ENCODE measurements at regions not wholly inside any gene's neighbourhood (a gene's known extent, or its start where the extent isn't known, plus 50 kb on each side); places are given as distances from the start of the nearest gene placed in this dataset.

- H3K27me3 ChIP-seq (ENCODE audit: control insufficient read depth in 2 of 2, insufficient read depth in 2 of 2, low read length in 2 of 2) = no peaks in the 10 kb centered on the region
- no peak overlapping the region for H3K4me2 ChIP-seq (ENCODE audit: insufficient read depth, low read length)
- no peak overlapping the region for H3K9ac ChIP-seq (replicated peaks; ENCODE audit: extremely low read depth, insufficient read depth, low read length)
- BruUV-seq (replicated peaks) = no TSS peak
- peaks cover 4% of the 10 kb centered on the region for H3K9me3 ChIP-seq (replicated peaks; ENCODE audit: control insufficient read depth, insufficient read depth, low read length)
- no peak overlapping the region for H2AFZ ChIP-seq (ENCODE audit: low read depth, low read length)
- H4K20me1 ChIP-seq (replicated peaks; ENCODE audit: control insufficient read depth, extremely low read depth, insufficient read depth, low read length) = no peaks in the 10 kb centered on the region
- no peaks in the 10 kb centered on the region for H3K9me1 ChIP-seq (replicated peaks; ENCODE audit: control insufficient read depth, extremely low read depth, insufficient read depth, low read length)
- no peaks in the 10 kb centered on the region for H3K36me3 ChIP-seq (ENCODE audit: control insufficient read depth in 2 of 2, extremely low read depth in 1 of 2, insufficient read depth in 2 of 2, low read length in 2 of 2)
- no peak overlapping the region for H3K27ac ChIP-seq (ENCODE audit: insufficient read depth, low read depth, low read length)
- intact Hi-C loops (cut with micrococcal nuclease) (no loop called here), dilution Hi-C loops (cut with MboI; ENCODE audit: extremely low pct_ligation_motif_present, low sequenced_read_pairs) (no loop called here)
- POLR2A ChIA-PET = no interaction called here
- no peak overlapping the region for H3K4me3 ChIP-seq (replicated peaks in 1 of 3; ENCODE audit: insufficient read depth in 1 of 3, low read depth in 1 of 3, low read length in 3 of 3)
- no peaks in the 10 kb centered on the region for H3K4me1 ChIP-seq (ENCODE audit: control insufficient read depth, extremely low read depth, insufficient read depth, low read length)
- CTCF ChIA-PET = no interaction called here
- DNase-seq (ENCODE audit: low read depth, low spot score) (no peak), FAIRE-seq (no peak)
- TF ChIP-seq MYC (IDR thresholded peaks at IDR 0.05; ENCODE audit: low read depth, low read length) = no peak
- no peak for TF ChIP-seq EZH2 (IDR thresholded peaks at IDR 0.05; ENCODE audit: borderline replicate concordance, low read depth, low read length, severe bottlenecking)
- no peak for TF ChIP-seq GATA2 (IDR thresholded peaks at IDR 0.05; ENCODE audit: insufficient read depth, insufficient read length, low read depth, low read length)
- TF ChIP-seq FOS (IDR thresholded peaks at IDR 0.05; ENCODE audit: borderline replicate concordance, insufficient read depth, low read length) = no peak
- TF ChIP-seq POLR2AphosphoS5 (IDR thresholded peaks at IDR 0.05; ENCODE audit: insufficient read depth, low read depth, low read length) = no peak
- TF ChIP-seq CTCF (IDR thresholded peaks at IDR 0.05; ENCODE audit: extremely low read depth in 1 of 2, insufficient read depth in 1 of 2, low read depth in 1 of 2, low read length in 2 of 2) = no peak
- TF ChIP-seq POLR2A (IDR thresholded peaks at IDR 0.05; ENCODE audit: low read depth, low read length) = no peak
- no peak for TF ChIP-seq JUN (IDR thresholded peaks at IDR 0.05; ENCODE audit: borderline replicate concordance, insufficient read depth, insufficient read length, low read depth)
- no peak for TF ChIP-seq MAX (IDR thresholded peaks at IDR 0.05; ENCODE audit: insufficient read depth, insufficient read length)
- no peaks in the 10 kb centered on the region for H3K79me2 ChIP-seq (ENCODE audit: control insufficient read depth, insufficient read depth, low read length)
Observed at GRCh38 chr2:228864131-228864530, 407.0 kb downstream of the PID1 start.

Data from endothelial cell of umbilical vein (primary cell).